Gastroesophageal sphincter (tissue), 3 donors: ENCODE measurements at regions not wholly inside any gene's neighbourhood (a gene's known extent, or its start where the extent isn't known, plus 50 kb on each side); places are given as distances from the start of the nearest gene placed in this dataset.

Experiments
- CTCF ChIP-seq, 4 experiments: fragments of 200-600 bp in 2 of 4; fragments of 450-650 bp in 2 of 4; sonication (generic) in 1 of 4; IDR thresholded peaks; one replicate each; pipeline ENCODE4 v1.5.1; 2017 to 2019; ENCODE audit warnings: antibody characterized with exemption in 4 of 4, mild to moderate bottlenecking in 2 of 4, moderate library complexity in 2 of 4
- EP300 ChIP-seq: sonication (generic); formaldehyde crosslinking; IDR thresholded peaks from one replicate; pipeline ENCODE4 v1.6.1; 2017; ENCODE audit warnings: antibody characterized with exemption, mild to moderate bottlenecking

- no peak for TF ChIP-seq CTCF (IDR thresholded peaks at IDR 0.05)
- TF ChIP-seq EP300, result no peak
Observed at GRCh38 chr9:124124729-124125650, 113.4 kb downstream of the LHX2 start.
